Gastrocnemius medialis (tissue), 4 donors: ENCODE measurements at regions not wholly inside any gene's neighbourhood (a gene's known extent, or its start where the extent isn't known, plus 50 kb on each side); places are given as distances from the start of the nearest gene placed in this dataset.

Experiments
- CTCF ChIP-seq, 5 experiments: fragments of 450-650 bp in 3 of 5; fragments of 200-600 bp in 2 of 5; sonication (generic) in 2 of 5; IDR thresholded peaks in 4 of 5; conservative IDR thresholded peaks in 1 of 5; 1 replicate in 4 of 5; 2 replicates in 1 of 5; pipeline ENCODE4 v1.5.1; 2016 to 2019; ENCODE audit warnings: antibody characterized with exemption in 5 of 5, mild to moderate bottlenecking in 3 of 5, moderate library complexity in 3 of 5
- POLR2A ChIP-seq, 2 donors: fragments of 450-650 bp; IDR thresholded peaks; one replicate each; pipeline ENCODE4 v1.6.1; 2017; ENCODE audit warnings: antibody characterized with exemption in 2 of 2, mild to moderate bottlenecking in 2 of 2, moderate library complexity in 2 of 2

- TF ChIP-seq CTCF (IDR thresholded peaks at IDR 0.05 in 4 of 5, conservative IDR thresholded peaks at IDR 0.05 in 1 of 5) (no peak), POLR2A (IDR thresholded peaks at IDR 0.05) (no peak)
Measured at GRCh38 chr6:27066802-27067201, 180.7 kb upstream of the PRSS16 start.
